GM12878 (cell line): ENCODE measurements at regions not wholly inside any gene's neighbourhood (a gene's known extent, or its start where the extent isn't known, plus 50 kb on each side); places are given as distances from the start of the nearest gene placed in this dataset.

Experiments used
- ATAC-seq: fragments of 200-7000 bp; cut with Tn5 transposase; 3 replicates; pipeline ENCODE4 v1.9.1; 2020; ENCODE audit warnings: mild to moderate bottlenecking, moderate library complexity
- BruUV-seq: library from RNA; stranded (reverse); fragments of 400-500 nt; replicated peaks from 2 replicates; lab custom pipeline; 2021; lab: Mats Ljungman, UMichigan
- CTCF ChIA-PET: fragments of 300-600 bp; sonication (Branson Sonifier 250); formaldehyde crosslinking; extraction: SDS; loops from one replicate; lab custom pipeline; 2021; ENCODE audit warnings: inconsistent platforms; lab: Yijun Ruan, JAX
- POLR2A ChIA-PET: fragments of 350-600 bp; formaldehyde crosslinking; extraction: SDS; loops from one replicate; lab custom pipeline; 2021; ENCODE audit warnings: inconsistent platforms; lab: Charles Lee
- RAD21 ChIA-PET: fragments of 300-600 bp; sonication (Branson Sonifier 250); formaldehyde crosslinking; loops from one replicate; lab custom pipeline; 2023; ENCODE audit warnings: antibody characterized with exemption; ENCODE audit not compliant: unreplicated experiment; lab: Charles Lee
- SMC1A ChIA-PET: fragments of 300-600 bp; sonication (Branson Sonifier 250); formaldehyde crosslinking; loops from one replicate; lab custom pipeline; 2023; ENCODE audit not compliant: unreplicated experiment, uncharacterized antibody; lab: Charles Lee
- DNase-seq: peaks from one replicate; pipeline ENCODE4 v3.0.0-alpha.2; 2011; ENCODE audit warnings: low read depth, low spot score
- FAIRE-seq: peaks from 3 replicates; lab custom pipeline; 2011; peaks lifted over from hg19 to GRCh38; lab: Jason Lieb, UNC
- H2AFZ ChIP-seq: 2 replicates; pipeline ENCODE4 v1.6.0; 2011; ENCODE audit warnings: low read depth, low read length, control low read depth; ENCODE audit not compliant: control insufficient read depth
- H3K27ac ChIP-seq: 2 replicates; pipeline ENCODE4 v1.5.1; 2011; ENCODE audit warnings: control low read depth; ENCODE audit not compliant: control insufficient read depth, insufficient read depth
- H3K27me3 ChIP-seq, 2 experiments: replicated peaks in 1 of 2; 2 replicates each; pipeline versions ENCODE4 v1.6.0 to v1.6.1; 2011; ENCODE audit warnings: low read length in 1 of 2; ENCODE audit not compliant: control insufficient read depth in 2 of 2, insufficient read depth in 2 of 2
- H3K36me3 ChIP-seq, 2 experiments: 2 replicates each; pipeline ENCODE4 v1.5.1; 2011; ENCODE audit warnings: low read length in 1 of 2; ENCODE audit not compliant: control insufficient read depth in 2 of 2, insufficient read depth in 2 of 2
- H3K4me1 ChIP-seq: 2 replicates; pipeline ENCODE4 v1.6.1; 2011; ENCODE audit warnings: mild to moderate bottlenecking, low read length, moderate library complexity, mixed read lengths; ENCODE audit not compliant: control insufficient read depth, insufficient read depth
- H3K4me2 ChIP-seq: 2 replicates; pipeline ENCODE4 v1.6.0; 2011; ENCODE audit warnings: control low read depth; ENCODE audit not compliant: control insufficient read depth, insufficient read depth
- H3K4me3 ChIP-seq: fragments of 200-600 bp; sonication (generic); 2 replicates; pipeline ENCODE4 v1.5.1; 2016
- H3K79me2 ChIP-seq: 2 replicates; pipeline ENCODE4 v1.6.0; 2011; ENCODE audit warnings: low read length; ENCODE audit not compliant: control insufficient read depth, insufficient read depth
- H3K9ac ChIP-seq: 2 replicates; pipeline ENCODE4 v1.8.0; 2011; ENCODE audit warnings: low read length, control low read depth, mixed read lengths; ENCODE audit not compliant: control insufficient read depth, insufficient read depth
- H3K9me3 ChIP-seq: replicated peaks from 3 replicates; pipeline ENCODE4 v1.5.1; 2011; ENCODE audit warnings: mild to moderate bottlenecking, low read length; ENCODE audit not compliant: control insufficient read depth, insufficient read depth
- H4K20me1 ChIP-seq: 2 replicates; pipeline ENCODE4 v1.6.0; 2011; ENCODE audit not compliant: control insufficient read depth, insufficient read depth
- KLF5 ChIP-seq: fragments of 450-650 bp; IDR thresholded peaks from 2 replicates; pipeline ENCODE4 v1.6.1; 2014; ENCODE audit warnings: mild to moderate bottlenecking; ENCODE audit not compliant: partially characterized antibody
- MXI1 ChIP-seq: fragments of 150-350 bp; IDR thresholded peaks from 2 replicates; pipeline ENCODE4 v1.6.1; 2011; ENCODE audit warnings: low read depth, mild to moderate bottlenecking, inconsistent platforms, low read length, improper control_type of control experiment
- REST ChIP-seq: IDR thresholded peaks from 2 replicates; pipeline ENCODE4 v1.6.1; 2012; ENCODE audit warnings: mild to moderate bottlenecking, low read depth, low read length
- SKIL ChIP-seq: fragments of 450-650 bp; IDR thresholded peaks from 2 replicates; pipeline ENCODE4 v1.6.1; 2017; ENCODE audit warnings: mild to moderate bottlenecking, low read depth, inconsistent platforms; ENCODE audit not compliant: poor library complexity, severe bottlenecking
- WGBS: methylation state at CpG from one replicate; pipeline ENCODE4 v1.1.6; 2016; ENCODE audit warnings: low lambda C conversion rate; ENCODE audit not compliant: insufficient replicate concordance, insufficient coverage; ENCODE audit errors: missing lambda C conversion rate; 5-methylcytosine and 5-hydroxymethylcytosine counted together
- in situ Hi-C: fragments of 300-500 bp; cut with MboI; formaldehyde crosslinking; loops from 9 replicates; pipeline ENCODE4 v1.14.3; 2018; ENCODE audit warnings: mixed read lengths
- intact Hi-C: fragments of 100-400 bp; cut with micrococcal nuclease; formaldehyde crosslinking; loops from one replicate; pipeline ENCODE4 v1.14.2; 2022; ENCODE audit not compliant: unreplicated experiment

- ChIA-PET RAD21 (no interaction called here), POLR2A (no interaction called here), SMC1A (interaction anchor here (0.8 to 1.7 kb wide), 6 partner anchors 8 to 42 kb away, joined by 3 to 6 read pairs (median 3); no protein-coding TSS in a partner anchor), CTCF (interaction anchor here (1.0 kb wide), 1 partner anchor 15 kb away, joined by 3 read pairs; no protein-coding TSS in a partner anchor)
- ATAC-seq (no peak), FAIRE-seq (no peak), DNase-seq (no peak)
- H3K79me2 ChIP-seq: no peaks in the 10 kb centered on the region
- TF ChIP-seq REST (no peak), KLF5 (no peak), MXI1 (no peak), SKIL (no peak)
- no TSS peak for BruUV-seq
- intact Hi-C loops: no loop called here
- H3K4me3 ChIP-seq: no peak overlapping the region
- H3K27me3 ChIP-seq: no peaks in the 10 kb centered on the region
- H3K27ac ChIP-seq: no peak overlapping the region
- no peaks in the 10 kb centered on the region; the same call in 2 of the 3 replicates for H3K9me3 ChIP-seq
- no peaks in the 10 kb centered on the region for H4K20me1 ChIP-seq
- no peaks in the 10 kb centered on the region for H3K36me3 ChIP-seq
- in situ Hi-C loops: no loop called here
- H3K9ac ChIP-seq: no peak overlapping the region
- H3K4me2 ChIP-seq: no peak overlapping the region
- 0% methylated on average over 1 of the region's 1 CpG for WGBS
- H2AFZ ChIP-seq: no peak overlapping the region
- H3K4me1 ChIP-seq: no peaks in the 10 kb centered on the region
Measured at GRCh38 chr3:95352471-95352870, 1289.6 kb downstream of the NSUN3 start.
